ENCODE measurements at regions not wholly inside any gene's neighbourhood (a gene's known extent, or its start where the extent isn't known, plus 50 kb on each side); places are given as distances from the start of the nearest gene placed in this dataset.

DNA sequence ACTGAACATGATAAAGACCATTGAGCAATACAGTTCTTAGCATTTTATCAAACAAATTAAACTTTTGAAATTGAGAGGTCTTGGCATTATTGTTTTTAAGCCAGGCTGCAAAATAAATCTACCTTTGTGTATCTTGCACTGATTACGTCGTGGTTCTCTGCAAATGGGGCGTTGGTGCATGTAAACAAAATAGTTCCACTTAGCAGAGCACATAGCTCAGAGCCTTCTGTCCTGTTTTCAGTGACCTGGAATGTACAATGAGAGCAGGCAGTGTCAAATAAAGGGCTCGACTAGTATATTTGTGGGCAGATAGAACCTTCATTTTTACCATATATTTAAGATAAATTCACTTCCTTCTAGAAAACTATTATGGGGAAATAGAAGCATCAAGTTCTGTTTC lies 333.9 kb upstream of the SMIM30 start (continued):
- TF ChIP-seq, protein P1, sequence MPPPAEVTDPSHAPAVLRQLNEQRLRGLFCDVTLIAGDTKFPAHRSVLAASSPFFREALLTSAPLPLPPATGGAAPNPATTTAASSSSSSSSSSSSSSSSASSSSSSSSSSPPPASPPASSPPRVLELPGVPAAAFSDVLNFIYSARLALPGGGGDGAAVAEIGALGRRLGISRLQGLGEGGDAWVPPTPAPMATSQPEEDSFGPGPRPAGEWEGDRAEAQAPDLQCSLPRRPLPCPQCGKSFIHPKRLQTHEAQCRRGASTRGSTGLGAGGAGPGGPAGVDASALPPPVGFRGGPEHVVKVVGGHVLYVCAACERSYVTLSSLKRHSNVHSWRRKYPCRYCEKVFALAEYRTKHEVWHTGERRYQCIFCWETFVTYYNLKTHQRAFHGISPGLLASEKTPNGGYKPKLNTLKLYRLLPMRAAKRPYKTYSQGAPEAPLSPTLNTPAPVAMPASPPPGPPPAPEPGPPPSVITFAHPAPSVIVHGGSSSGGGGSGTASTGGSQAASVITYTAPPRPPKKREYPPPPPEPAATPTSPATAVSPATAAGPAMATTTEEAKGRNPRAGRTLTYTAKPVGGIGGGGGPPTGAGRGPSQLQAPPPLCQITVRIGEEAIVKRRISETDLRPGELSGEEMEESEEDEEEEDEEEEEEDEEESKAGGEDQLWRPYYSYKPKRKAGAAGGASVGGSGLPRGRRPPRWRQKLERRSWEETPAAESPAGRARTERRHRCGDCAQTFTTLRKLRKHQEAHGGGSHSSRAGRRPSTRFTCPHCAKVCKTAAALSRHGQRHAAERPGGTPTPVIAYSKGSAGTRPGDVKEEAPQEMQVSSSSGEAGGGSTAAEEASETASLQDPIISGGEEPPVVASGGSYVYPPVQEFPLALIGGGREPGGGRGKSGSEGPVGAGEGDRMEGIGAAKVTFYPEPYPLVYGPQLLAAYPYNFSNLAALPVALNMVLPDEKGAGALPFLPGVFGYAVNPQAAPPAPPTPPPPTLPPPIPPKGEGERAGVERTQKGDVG (CRISPR knock-in tag; IDR thresholded peaks at IDR 0.05): no peak
- TF ChIP-seq BMI1 (IDR thresholded peaks at IDR 0.05; ENCODE audit: borderline replicate concordance): no peak
- no peak for TF ChIP-seq TCF12 (IDR thresholded peaks at IDR 0.05; ENCODE audit: low read depth, low read length)
- TF ChIP-seq, protein P2, sequence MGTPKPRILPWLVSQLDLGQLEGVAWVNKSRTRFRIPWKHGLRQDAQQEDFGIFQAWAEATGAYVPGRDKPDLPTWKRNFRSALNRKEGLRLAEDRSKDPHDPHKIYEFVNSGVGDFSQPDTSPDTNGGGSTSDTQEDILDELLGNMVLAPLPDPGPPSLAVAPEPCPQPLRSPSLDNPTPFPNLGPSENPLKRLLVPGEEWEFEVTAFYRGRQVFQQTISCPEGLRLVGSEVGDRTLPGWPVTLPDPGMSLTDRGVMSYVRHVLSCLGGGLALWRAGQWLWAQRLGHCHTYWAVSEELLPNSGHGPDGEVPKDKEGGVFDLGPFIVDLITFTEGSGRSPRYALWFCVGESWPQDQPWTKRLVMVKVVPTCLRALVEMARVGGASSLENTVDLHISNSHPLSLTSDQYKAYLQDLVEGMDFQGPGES (IDR thresholded peaks at IDR 0.05): no peak
- no peak for TF ChIP-seq MEF2B (IDR thresholded peaks at IDR 0.05; ENCODE audit: partially characterized antibody, poor library complexity, severe bottlenecking)
- no peak for TF ChIP-seq KDM1A (IDR thresholded peaks at IDR 0.05; ENCODE audit: borderline replicate concordance)
- TF ChIP-seq, protein P3, sequence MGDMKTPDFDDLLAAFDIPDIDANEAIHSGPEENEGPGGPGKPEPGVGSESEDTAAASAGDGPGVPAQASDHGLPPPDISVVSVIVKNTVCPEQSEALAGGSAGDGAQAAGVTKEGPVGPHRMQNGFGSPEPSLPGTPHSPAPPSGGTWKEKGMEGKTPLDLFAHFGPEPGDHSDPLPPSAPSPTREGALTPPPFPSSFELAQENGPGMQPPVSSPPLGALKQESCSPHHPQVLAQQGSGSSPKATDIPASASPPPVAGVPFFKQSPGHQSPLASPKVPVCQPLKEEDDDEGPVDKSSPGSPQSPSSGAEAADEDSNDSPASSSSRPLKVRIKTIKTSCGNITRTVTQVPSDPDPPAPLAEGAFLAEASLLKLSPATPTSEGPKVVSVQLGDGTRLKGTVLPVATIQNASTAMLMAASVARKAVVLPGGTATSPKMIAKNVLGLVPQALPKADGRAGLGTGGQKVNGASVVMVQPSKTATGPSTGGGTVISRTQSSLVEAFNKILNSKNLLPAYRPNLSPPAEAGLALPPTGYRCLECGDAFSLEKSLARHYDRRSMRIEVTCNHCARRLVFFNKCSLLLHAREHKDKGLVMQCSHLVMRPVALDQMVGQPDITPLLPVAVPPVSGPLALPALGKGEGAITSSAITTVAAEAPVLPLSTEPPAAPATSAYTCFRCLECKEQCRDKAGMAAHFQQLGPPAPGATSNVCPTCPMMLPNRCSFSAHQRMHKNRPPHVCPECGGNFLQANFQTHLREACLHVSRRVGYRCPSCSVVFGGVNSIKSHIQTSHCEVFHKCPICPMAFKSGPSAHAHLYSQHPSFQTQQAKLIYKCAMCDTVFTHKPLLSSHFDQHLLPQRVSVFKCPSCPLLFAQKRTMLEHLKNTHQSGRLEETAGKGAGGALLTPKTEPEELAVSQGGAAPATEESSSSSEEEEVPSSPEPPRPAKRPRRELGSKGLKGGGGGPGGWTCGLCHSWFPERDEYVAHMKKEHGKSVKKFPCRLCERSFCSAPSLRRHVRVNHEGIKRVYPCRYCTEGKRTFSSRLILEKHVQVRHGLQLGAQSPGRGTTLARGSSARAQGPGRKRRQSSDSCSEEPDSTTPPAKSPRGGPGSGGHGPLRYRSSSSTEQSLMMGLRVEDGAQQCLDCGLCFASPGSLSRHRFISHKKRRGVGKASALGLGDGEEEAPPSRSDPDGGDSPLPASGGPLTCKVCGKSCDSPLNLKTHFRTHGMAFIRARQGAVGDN (IDR thresholded peaks at IDR 0.05): no peak
